Cardiac muscle cell (in vitro differentiated cells and primary cell): ENCODE measurements at regions not wholly inside any gene's neighbourhood (a gene's known extent, or its start where the extent isn't known, plus 50 kb on each side); places are given as distances from the start of the nearest gene placed in this dataset.

Experiments
- DNase-seq, 2 donors: peaks; one replicate each; pipeline versions ENCODE4 v3.0.0 to v3.0.0-alpha.2; 2010 to 2017; ENCODE audit warnings: low read depth in 1 of 2, low spot score in 1 of 2
- H3K27ac ChIP-seq: fragments of 200-600 bp; sonication (generic); 2 replicates; pipeline ENCODE4 v1.5.1; 2016
- H3K27me3 ChIP-seq: fragments of 200-600 bp; sonication (generic); 2 replicates; pipeline ENCODE4 v1.6.0; 2016; ENCODE audit warnings: control low read depth
- H3K36me3 ChIP-seq: fragments of 200-600 bp; sonication (generic); 2 replicates; pipeline ENCODE4 v1.5.1; 2016; ENCODE audit warnings: control low read depth
- H3K4me1 ChIP-seq: fragments of 200-600 bp; sonication (generic); 2 replicates; pipeline ENCODE4 v1.8.1; 2017; ENCODE audit warnings: low read depth, mild to moderate bottlenecking, mixed run types
- H3K4me3 ChIP-seq: fragments of 200-600 bp; sonication (generic); 2 replicates; pipeline ENCODE4 v1.5.1; 2016; ENCODE audit warnings: mild to moderate bottlenecking
- H3K9me3 ChIP-seq: fragments of 200-600 bp; sonication (generic); 2 replicates; pipeline ENCODE4 v1.5.1; 2017; ENCODE audit warnings: low read depth, mild to moderate bottlenecking, control low read depth
- CTCF ChIP-seq: IDR thresholded peaks from 2 replicates; pipeline ENCODE4 v1.5.1; 2012; ENCODE audit warnings: low read depth, mild to moderate bottlenecking, low read length

GRCh38 chr2:2512931-2513330, 181.9 kb upstream of the MYT1L start:
- H3K4me1 ChIP-seq, result peaks cover 3% of the 10 kb centered on the region
- no peaks in the 10 kb centered on the region for H3K36me3 ChIP-seq
- H3K4me3 ChIP-seq, result no peak overlapping the region
- no peaks in the 10 kb centered on the region for H3K9me3 ChIP-seq
- no peak for TF ChIP-seq CTCF
- no peak overlapping the region for H3K27ac ChIP-seq
- no peak for DNase-seq
- no peaks in the 10 kb centered on the region for H3K27me3 ChIP-seq

- no peak for TF ChIP-seq CTCF
- H3K27me3 ChIP-seq, result no peaks in the 10 kb centered on the region
- H3K4me3 ChIP-seq, result no peak overlapping the region
- no peaks in the 10 kb centered on the region for H3K9me3 ChIP-seq
- no peak for DNase-seq
- no peak overlapping the region for H3K27ac ChIP-seq
- H3K36me3 ChIP-seq, result no peaks in the 10 kb centered on the region
- peaks cover 3% of the 10 kb centered on the region for H3K4me1 ChIP-seq
These were observed 176.4 kb upstream of the MYT1L start for GRCh38 chr2:2507417-2507997.

GRCh38 chr2:2506536-2506935, 175.5 kb upstream of the MYT1L start:
- Histone ChIP-seq H3K27me3 (no peaks in the 10 kb centered on the region), H3K4me1 (peaks cover under 1% of the 10 kb centered on the region), H3K36me3 (no peaks in the 10 kb centered on the region), H3K27ac (no peak overlapping the region), H3K9me3 (no peaks in the 10 kb centered on the region), H3K4me3 (no peak overlapping the region)
- TF ChIP-seq CTCF, result no peak
- DNase-seq, result no peak

GRCh38 chr2:2505604-2506003, 174.5 kb upstream of the MYT1L start:
- TF ChIP-seq CTCF, result no peak
- Histone ChIP-seq H3K27ac (no peak overlapping the region), H3K36me3 (no peaks in the 10 kb centered on the region), H3K4me1 (no peaks in the 10 kb centered on the region), H3K4me3 (no peak overlapping the region), H3K9me3 (no peaks in the 10 kb centered on the region), H3K27me3 (no peaks in the 10 kb centered on the region)
- DNase-seq, result no peak

GRCh38 chr2:2503864-2504418, 172.9 kb upstream of the MYT1L start:
- DNase-seq, result no peak
- Histone ChIP-seq H3K9me3 (no peaks in the 10 kb centered on the region), H3K4me3 (no peak overlapping the region), H3K27me3 (no peaks in the 10 kb centered on the region), H3K27ac (no peak overlapping the region), H3K4me1 (no peaks in the 10 kb centered on the region), H3K36me3 (no peaks in the 10 kb centered on the region)
- TF ChIP-seq CTCF, result no peak
